ENCODE measurements at regions not wholly inside any gene's neighbourhood (a gene's known extent, or its start where the extent isn't known, plus 50 kb on each side); places are given as distances from the start of the nearest gene placed in this dataset.

DNA sequence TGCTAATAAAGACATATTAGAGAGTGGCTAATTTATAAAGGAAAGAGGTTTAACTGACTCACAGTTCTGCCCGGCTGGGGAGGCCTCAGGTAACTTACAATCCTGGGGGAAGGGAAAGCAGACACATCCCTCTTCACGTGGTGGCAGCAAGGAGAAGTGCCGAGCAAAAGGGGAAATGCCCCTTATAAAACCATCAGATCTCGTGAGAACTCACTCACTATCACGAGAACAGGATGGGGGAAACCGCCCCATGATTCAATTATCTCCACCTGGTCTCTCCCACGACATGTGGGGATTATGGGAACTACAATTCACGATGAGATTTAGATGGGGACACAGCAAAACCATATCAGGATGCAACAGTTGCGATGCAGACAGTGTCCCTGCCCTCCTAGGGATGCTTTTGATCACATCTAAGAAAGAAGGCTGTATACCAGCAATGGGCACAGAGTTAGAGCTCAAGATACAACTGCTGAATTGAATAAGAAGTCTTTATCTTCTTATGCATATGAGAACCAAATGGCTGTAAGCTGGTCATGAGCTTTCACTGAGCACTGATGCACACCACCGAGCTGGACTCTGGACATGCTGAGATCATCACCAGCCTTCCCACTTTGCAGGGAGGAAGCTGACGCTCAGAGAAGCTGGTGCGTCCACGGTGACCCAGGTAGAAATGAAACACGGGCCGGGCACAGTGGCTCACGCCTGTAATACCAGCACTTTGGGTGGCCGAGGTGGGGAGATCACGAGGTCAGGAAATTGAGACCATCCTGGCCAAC is 255.2 kb downstream of the MN1 start:
- H3K9me3 ChIP-seq (ENCODE audit: control insufficient read depth, insufficient read depth, low read length): no peaks in the 10 kb centered on the region
- no peak overlapping the region for H3K9ac ChIP-seq (ENCODE audit: low read depth, low read length)
- peaks cover 10% of the 10 kb centered on the region; the same call in 1 of the 2 replicates for H3K4me1 ChIP-seq (ENCODE audit: insufficient read depth, low read length)
- H3K36me3 ChIP-seq (ENCODE audit: insufficient read depth, low read length): no peaks in the 10 kb centered on the region

- Histone ChIP-seq H3K4me1 (ENCODE audit: insufficient read depth, low read length) (peaks cover 18% of the 10 kb centered on the region; the same call in 1 of the 2 replicates), H3K36me3 (ENCODE audit: insufficient read depth, low read length) (no peaks in the 10 kb centered on the region), H3K9me3 (ENCODE audit: control insufficient read depth, insufficient read depth, low read length) (no peaks in the 10 kb centered on the region)
Observed at GRCh38 chr22:27551402-27551801, 250.2 kb downstream of the MN1 start.

GRCh38 chr22:27552176-27552575 is 249.4 kb downstream of the MN1 start:
- Histone ChIP-seq H3K9ac (ENCODE audit: low read depth, low read length) (no peak overlapping the region), H3K9me3 (ENCODE audit: control insufficient read depth, insufficient read depth, low read length) (no peaks in the 10 kb centered on the region), H3K36me3 (ENCODE audit: insufficient read depth, low read length) (no peaks in the 10 kb centered on the region), H3K4me1 (ENCODE audit: insufficient read depth, low read length) (peaks cover 18% of the 10 kb centered on the region; the same call in 1 of the 2 replicates)

More at GRCh38 chr22:27551402-27551801, 250.2 kb downstream of the MN1 start:
- H3K9ac ChIP-seq (ENCODE audit: low read depth, low read length): no peak overlapping the region

DNA sequence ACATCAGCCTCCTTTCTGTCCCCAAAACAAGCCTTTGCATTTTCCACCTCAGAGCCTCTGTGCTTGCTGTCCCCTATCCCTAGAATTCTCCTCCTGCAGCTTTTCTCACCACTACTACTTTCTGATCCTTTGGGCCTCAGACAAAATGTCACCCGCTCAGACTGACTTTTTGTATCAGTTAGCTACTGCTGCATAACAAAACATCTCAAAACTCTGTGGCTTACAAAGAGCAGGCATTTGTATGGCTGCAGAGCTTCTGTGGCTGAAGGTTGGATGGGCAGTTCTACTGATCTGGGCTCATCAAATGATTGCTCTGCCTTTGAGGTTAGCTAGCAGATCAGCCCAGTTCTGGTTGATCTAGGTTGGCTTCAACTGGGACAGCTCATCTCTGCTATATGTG is 248.7 kb downstream of the MN1 start:
- Histone ChIP-seq H3K9me3 (ENCODE audit: control insufficient read depth, insufficient read depth, low read length) (no peaks in the 10 kb centered on the region), H3K9ac (ENCODE audit: low read depth, low read length) (no peak overlapping the region), H3K4me1 (ENCODE audit: insufficient read depth, low read length) (peaks cover 16% of the 10 kb centered on the region; the same call in 1 of the 2 replicates)

DNA sequence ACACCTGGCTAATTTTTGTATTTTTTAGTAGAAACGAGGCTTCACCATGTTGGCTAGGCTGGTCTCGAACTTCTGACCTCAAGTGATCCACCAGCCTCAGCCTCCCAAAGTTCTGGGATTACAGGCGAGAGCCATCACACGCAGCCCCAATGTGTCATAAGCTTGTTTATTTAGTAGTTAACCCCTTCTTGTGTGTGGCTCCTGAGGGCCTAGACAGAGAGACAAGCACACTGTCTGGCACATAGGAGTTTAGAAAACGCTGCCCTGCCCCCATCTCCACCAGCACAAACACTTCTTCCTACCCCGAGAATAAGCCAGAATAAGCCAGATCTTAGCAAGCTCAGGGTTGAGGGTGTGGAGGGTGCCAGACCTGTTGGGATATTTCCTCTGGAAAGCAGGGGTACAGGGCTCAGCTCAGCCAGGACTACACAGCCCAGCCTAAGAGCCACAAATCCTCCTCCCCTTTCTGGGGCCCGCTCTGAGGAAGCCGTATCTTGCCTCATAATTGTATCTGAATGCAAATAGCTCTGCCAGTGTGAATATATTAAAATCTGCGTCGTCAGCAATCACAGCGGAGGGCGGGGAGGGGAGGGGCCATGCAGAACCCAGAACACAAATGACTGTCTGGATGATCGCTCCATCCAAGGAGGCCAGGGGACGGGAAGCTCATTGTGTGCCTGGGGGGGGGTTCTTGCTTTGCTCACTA is 247.3 kb downstream of the MN1 start:
- Histone ChIP-seq H3K9me3 (ENCODE audit: control insufficient read depth, insufficient read depth, low read length) (no peaks in the 10 kb centered on the region), H3K4me1 (ENCODE audit: insufficient read depth, low read length) (peaks cover 13% of the 10 kb centered on the region; the same call in 1 of the 2 replicates), H3K36me3 (ENCODE audit: insufficient read depth, low read length) (no peaks in the 10 kb centered on the region), H3K9ac (ENCODE audit: low read depth, low read length) (no peak overlapping the region)

More for the DNA sequence above, 248.7 kb downstream of the MN1 start:
- no peaks in the 10 kb centered on the region for H3K36me3 ChIP-seq (ENCODE audit: insufficient read depth, low read length)

- Histone ChIP-seq H3K9me3 (ENCODE audit: control insufficient read depth, insufficient read depth, low read length) (no peaks in the 10 kb centered on the region), H3K4me1 (ENCODE audit: insufficient read depth, low read length) (peaks cover 13% of the 10 kb centered on the region; the same call in 1 of the 2 replicates), H3K36me3 (ENCODE audit: insufficient read depth, low read length) (no peaks in the 10 kb centered on the region), H3K9ac (ENCODE audit: low read depth, low read length) (no peak overlapping the region)
Observed at GRCh38 chr22:27554841-27555456, 246.6 kb downstream of the MN1 start.

- H3K36me3 ChIP-seq (ENCODE audit: insufficient read depth, low read length): no peaks in the 10 kb centered on the region
- H3K9me3 ChIP-seq (ENCODE audit: control insufficient read depth, insufficient read depth, low read length): no peaks in the 10 kb centered on the region
- H3K4me1 ChIP-seq (ENCODE audit: insufficient read depth, low read length): peaks cover 17% of the 10 kb centered on the region
- H3K9ac ChIP-seq (ENCODE audit: low read depth, low read length): no peak overlapping the region
Observed at GRCh38 chr22:27556371-27556770, 245.2 kb downstream of the MN1 start.

- H3K36me3 ChIP-seq (ENCODE audit: insufficient read depth, low read length): no peaks in the 10 kb centered on the region
- peaks cover 19% of the 10 kb centered on the region for H3K4me1 ChIP-seq (ENCODE audit: insufficient read depth, low read length)
- H3K9ac ChIP-seq (ENCODE audit: low read depth, low read length): no peak overlapping the region
- H3K9me3 ChIP-seq (ENCODE audit: control insufficient read depth, insufficient read depth, low read length): no peaks in the 10 kb centered on the region
Observed at GRCh38 chr22:27557286-27558008, 244.1 kb downstream of the MN1 start.

DNA sequence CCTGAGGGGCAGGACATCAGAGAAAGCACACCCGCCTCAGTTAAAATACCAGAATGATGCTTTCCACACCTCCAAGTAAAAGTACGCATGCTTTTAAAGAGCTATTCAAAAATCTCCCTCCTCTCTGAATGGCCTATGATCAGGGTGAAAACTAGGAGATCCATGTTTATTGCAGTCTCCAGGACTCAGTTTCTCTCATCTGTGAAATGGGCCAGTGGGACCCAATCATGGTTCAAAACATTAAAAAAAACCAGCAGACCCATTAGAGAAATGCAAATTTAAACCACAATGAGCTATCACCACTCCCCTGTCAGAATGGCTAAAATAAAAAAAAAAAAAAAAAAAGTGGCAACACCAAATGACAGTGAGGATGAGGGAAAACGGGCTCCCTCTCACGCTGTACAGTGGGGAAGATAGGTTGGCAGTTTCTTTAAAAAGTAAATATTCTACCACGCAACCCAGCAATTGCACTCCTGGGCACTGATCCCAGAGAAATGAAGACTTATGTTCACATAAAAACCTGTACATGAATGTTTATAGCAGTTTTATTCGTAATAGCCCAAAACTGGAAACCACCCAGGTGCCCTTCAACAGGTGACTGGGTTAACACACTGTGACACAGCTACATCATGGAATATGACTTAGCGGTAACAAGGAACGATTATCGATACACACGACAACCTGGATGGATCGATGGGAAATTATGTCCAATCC is 242.7 kb downstream of the MN1 start:
- Histone ChIP-seq H3K9me3 (ENCODE audit: control insufficient read depth, insufficient read depth, low read length) (no peaks in the 10 kb centered on the region), H3K36me3 (ENCODE audit: insufficient read depth, low read length) (no peaks in the 10 kb centered on the region), H3K9ac (ENCODE audit: low read depth, low read length) (no peak overlapping the region), H3K4me1 (ENCODE audit: insufficient read depth, low read length) (peaks cover 19% of the 10 kb centered on the region)

GRCh38 chr22:27560781-27561180 is 240.8 kb downstream of the MN1 start:
- no peaks in the 10 kb centered on the region for H3K36me3 ChIP-seq (ENCODE audit: insufficient read depth, low read length)
- H3K9me3 ChIP-seq (ENCODE audit: control insufficient read depth, insufficient read depth, low read length): peaks cover 5% of the 10 kb centered on the region; the same call in 1 of the 2 replicates
- peaks cover 11% of the 10 kb centered on the region for H3K4me1 ChIP-seq (ENCODE audit: insufficient read depth, low read length)
- H3K9ac ChIP-seq (ENCODE audit: low read depth, low read length): no peak overlapping the region

DNA sequence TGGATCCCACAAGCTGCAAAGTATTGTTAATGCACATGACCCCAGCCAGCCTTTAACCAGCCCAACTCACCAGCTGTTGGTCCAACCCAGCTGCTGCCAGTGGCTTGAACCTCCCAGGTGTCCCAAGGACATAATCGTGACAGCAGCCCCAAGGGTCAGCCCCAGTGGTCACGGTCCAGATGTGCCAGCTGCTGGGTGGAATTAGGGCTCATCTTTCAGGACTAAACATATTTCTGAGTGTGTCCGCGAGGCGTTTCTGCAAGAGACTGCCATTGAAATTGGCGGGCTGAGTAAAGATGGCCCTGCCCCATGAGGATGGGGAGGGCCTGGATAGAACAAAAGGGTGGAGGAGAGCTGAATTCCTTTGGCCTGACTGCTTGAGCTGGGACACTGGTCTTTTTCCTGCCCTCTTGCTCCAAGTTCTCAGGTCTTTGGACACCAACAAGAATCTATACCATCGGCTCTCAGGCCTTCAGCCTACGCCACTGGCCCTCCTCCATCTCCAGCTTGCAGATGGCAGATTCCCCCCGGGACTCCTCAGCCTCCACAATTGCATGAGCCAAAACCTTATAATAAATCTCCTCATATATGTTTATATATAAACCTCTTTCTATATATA is 240.2 kb downstream of the MN1 start:
- H3K9me3 ChIP-seq (ENCODE audit: control insufficient read depth, insufficient read depth, low read length): peaks cover 5% of the 10 kb centered on the region; the same call in 1 of the 2 replicates
- no peak overlapping the region for H3K9ac ChIP-seq (ENCODE audit: low read depth, low read length)
- H3K36me3 ChIP-seq (ENCODE audit: insufficient read depth, low read length): no peaks in the 10 kb centered on the region
- peaks cover 11% of the 10 kb centered on the region for H3K4me1 ChIP-seq (ENCODE audit: insufficient read depth, low read length)

DNA sequence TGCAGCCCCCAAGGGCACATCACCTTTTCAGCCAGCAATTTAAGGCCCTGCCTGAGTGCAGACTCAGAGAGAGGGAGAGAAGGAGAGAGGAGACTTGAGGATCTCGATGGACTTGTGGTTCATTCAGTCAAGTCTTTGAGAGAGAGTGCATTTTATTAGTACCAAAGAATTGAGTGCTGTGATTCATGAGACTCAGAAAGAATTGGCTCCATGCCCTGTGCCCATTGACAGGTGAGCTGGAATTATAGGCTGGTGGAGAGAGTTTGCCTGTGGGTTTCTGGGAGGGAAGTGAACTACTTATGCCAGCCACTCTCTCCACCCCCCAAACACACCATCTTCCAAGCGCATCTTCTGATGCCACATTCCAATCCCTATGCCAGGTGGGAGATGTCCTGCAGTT is 236.8 kb downstream of the MN1 start:
- peaks cover 5% of the 10 kb centered on the region; the same call in 1 of the 2 replicates for H3K9me3 ChIP-seq (ENCODE audit: control insufficient read depth, insufficient read depth, low read length)
- H3K9ac ChIP-seq (ENCODE audit: low read depth, low read length): no peak overlapping the region
- peaks cover 6% of the 10 kb centered on the region for H3K4me1 ChIP-seq (ENCODE audit: insufficient read depth, low read length)
- no peaks in the 10 kb centered on the region for H3K36me3 ChIP-seq (ENCODE audit: insufficient read depth, low read length)

DNA sequence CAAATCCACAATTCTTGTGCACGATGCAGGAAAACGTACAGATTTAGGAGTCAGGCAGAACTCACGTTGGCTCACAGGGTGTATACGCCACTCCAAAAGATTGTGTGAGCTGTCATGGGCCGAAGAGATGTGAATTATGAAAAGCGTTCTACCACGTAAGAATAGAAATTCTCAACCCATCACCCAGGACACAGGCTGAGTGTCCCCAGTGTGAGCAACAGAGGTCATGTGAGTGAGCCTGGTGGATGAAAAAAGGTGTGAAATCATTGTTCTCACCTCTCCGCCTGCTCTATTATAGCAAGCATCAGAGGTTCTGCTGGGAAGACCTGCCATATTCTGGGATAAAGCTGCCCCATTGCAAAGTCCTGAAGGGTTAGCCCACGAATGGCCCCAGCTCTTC is 235.0 kb downstream of the MN1 start:
- Histone ChIP-seq H3K9me3 (ENCODE audit: control insufficient read depth, insufficient read depth, low read length) (peaks cover 5% of the 10 kb centered on the region; the same call in 1 of the 2 replicates), H3K4me1 (ENCODE audit: insufficient read depth, low read length) (peaks cover under 1% of the 10 kb centered on the region; the same call in 1 of the 2 replicates), H3K9ac (ENCODE audit: low read depth, low read length) (no peak overlapping the region), H3K36me3 (ENCODE audit: insufficient read depth, low read length) (no peaks in the 10 kb centered on the region)
